H1 (cell line): ENCODE measurements at regions not wholly inside any gene's neighbourhood (a gene's known extent, or its start where the extent isn't known, plus 50 kb on each side); places are given as distances from the start of the nearest gene placed in this dataset.

Source experiments
- KDM5A ChIP-seq: fragments of 200-600 bp; IDR thresholded peaks from 2 replicates; pipeline ENCODE4 v1.7.1; 2012; ENCODE audit warnings: mild to moderate bottlenecking, low read length, inconsistent platforms, mixed read lengths
- RAD21 ChIP-seq, 2 experiments: IDR thresholded peaks in 1 of 2; conservative IDR thresholded peaks in 1 of 2; 2 replicates each; pipeline ENCODE4 v1.6.1; 2011; ENCODE audit warnings: low read depth in 2 of 2, low read length in 2 of 2, improper control_type of control experiment in 1 of 2, inconsistent platforms in 1 of 2, mild to moderate bottlenecking in 1 of 2, moderate library complexity in 1 of 2
- TBP ChIP-seq: IDR thresholded peaks from 2 replicates; pipeline ENCODE4 v1.6.1; 2011; ENCODE audit warnings: low read depth, low read length, improper control_type of control experiment
- TCF12 ChIP-seq: IDR thresholded peaks from 2 replicates; pipeline ENCODE4 v1.6.1; 2011; ENCODE audit warnings: low read depth, mild to moderate bottlenecking, low read length

- no peak for TF ChIP-seq RAD21 (IDR thresholded peaks at IDR 0.05 in 1 of 2, conservative IDR thresholded peaks at IDR 0.05 in 1 of 2; ENCODE audit: low read depth in 2 of 2, low read length in 2 of 2)
- no peak for TF ChIP-seq TCF12
- TF ChIP-seq TBP, result no peak
- no peak for TF ChIP-seq KDM5A
Measured at GRCh38 chr14:23707415-23707814, 71.3 kb downstream of the DHRS2 start (continued).
